ENCODE measurements at regions not wholly inside any gene's neighbourhood (a gene's known extent, or its start where the extent isn't known, plus 50 kb on each side); places are given as distances from the start of the nearest gene placed in this dataset.

- no peak overlapping the region for H3K4me3 ChIP-seq (ENCODE audit: low read depth, low read length)
- H3K36me3 ChIP-seq (ENCODE audit: control insufficient read depth, insufficient read depth, low read length) = no peaks in the 10 kb centered on the region
- H3K27me3 ChIP-seq (ENCODE audit: control insufficient read depth, insufficient read depth, low read length) = no peaks in the 10 kb centered on the region
- no peak overlapping the region for H3K27ac ChIP-seq (ENCODE audit: low read depth, low read length)
- H3K9ac ChIP-seq (ENCODE audit: low read depth, low read length) = no peak overlapping the region
- no peaks in the 10 kb centered on the region for H3K9me3 ChIP-seq (ENCODE audit: control insufficient read depth, insufficient read depth, low read length)
- H3K4me1 ChIP-seq (ENCODE audit: control insufficient read depth, insufficient read depth, low read length) = no peaks in the 10 kb centered on the region; the same call in 1 of the 2 replicates
These were observed 54.4 kb upstream of the PDSS1 start for GRCh38 chr10:26642896-26643653.

- H3K27ac ChIP-seq (ENCODE audit: low read depth, low read length) = no peak overlapping the region
- no peaks in the 10 kb centered on the region for H3K36me3 ChIP-seq (ENCODE audit: control insufficient read depth, insufficient read depth, low read length)
- H3K9me3 ChIP-seq (ENCODE audit: control insufficient read depth, insufficient read depth, low read length) = no peaks in the 10 kb centered on the region
- no peaks in the 10 kb centered on the region for H3K4me1 ChIP-seq (ENCODE audit: control insufficient read depth, insufficient read depth, low read length)
- no peak overlapping the region for H3K4me3 ChIP-seq (ENCODE audit: low read depth, low read length)
- H3K27me3 ChIP-seq (ENCODE audit: control insufficient read depth, insufficient read depth, low read length) = no peaks in the 10 kb centered on the region
- no peak overlapping the region for H3K9ac ChIP-seq (ENCODE audit: low read depth, low read length)
These were observed 49.8 kb upstream of the PDSS1 start for GRCh38 chr10:26647602-26648244.

Data from HUES48 (cell line).